DND-41 (cell line): ENCODE measurements at regions not wholly inside any gene's neighbourhood (a gene's known extent, or its start where the extent isn't known, plus 50 kb on each side); places are given as distances from the start of the nearest gene placed in this dataset.

Experiments used
- ATAC-seq: fragments of 200-7000 bp; cut with Tn5 transposase; 3 replicates; pipeline ENCODE4 v1.9.1; 2021; ENCODE audit warnings: low read depth; ENCODE audit not compliant: insufficient read depth
- DNase-seq: peaks from one replicate; pipeline ENCODE4 v3.0.0-alpha.2; 2020
- H2AFZ ChIP-seq: 2 replicates; pipeline ENCODE4 v1.6.0; 2012; ENCODE audit warnings: low read depth, low read length
- H3K27ac ChIP-seq: 2 replicates; pipeline ENCODE4 v1.5.1; 2012; ENCODE audit warnings: low read length, inconsistent platforms
- H3K27me3 ChIP-seq: fragments of 200-600 bp; sonication (generic); 2 replicates; pipeline ENCODE4 v1.6.0; 2012; ENCODE audit warnings: low read length, mild to moderate bottlenecking, inconsistent platforms; ENCODE audit not compliant: insufficient read depth, poor library complexity
- H3K36me3 ChIP-seq: 2 replicates; pipeline ENCODE4 v1.5.1; 2012; ENCODE audit warnings: low read length, inconsistent platforms; ENCODE audit not compliant: insufficient read depth
- H3K4me1 ChIP-seq: 2 replicates; pipeline ENCODE4 v1.5.1; 2012; ENCODE audit warnings: mild to moderate bottlenecking, low read length; ENCODE audit not compliant: insufficient read depth
- H3K4me2 ChIP-seq: 2 replicates; pipeline ENCODE4 v1.6.0; 2012; ENCODE audit warnings: mild to moderate bottlenecking, moderate library complexity, low read length, inconsistent platforms; ENCODE audit not compliant: insufficient read depth
- H3K4me3 ChIP-seq, 2 experiments: fragments of 200-600 bp in 1 of 2; shearing (Covaris generic) in 1 of 2; 2 replicates each; pipeline ENCODE4 v1.5.1; 2012 to 2016; ENCODE audit warnings: inconsistent platforms in 2 of 2, low read length in 2 of 2, mild to moderate bottlenecking in 2 of 2, low read depth in 1 of 2, moderate library complexity in 1 of 2
- H3K79me2 ChIP-seq: 2 replicates; pipeline ENCODE4 v1.6.0; 2012; ENCODE audit warnings: low read length, inconsistent platforms; ENCODE audit not compliant: insufficient read depth
- H3K9ac ChIP-seq: 2 replicates; pipeline ENCODE4 v1.6.0; 2012; ENCODE audit warnings: low read depth, mild to moderate bottlenecking, inconsistent platforms, low read length, moderate library complexity
- H3K9me3 ChIP-seq: 2 replicates; pipeline ENCODE4 v1.5.1; 2012; ENCODE audit warnings: low read length, moderate library complexity, mild to moderate bottlenecking, inconsistent platforms; ENCODE audit not compliant: insufficient read depth, severe bottlenecking
- H4K20me1 ChIP-seq: 2 replicates; pipeline ENCODE4 v1.6.0; 2012; ENCODE audit warnings: low read length; ENCODE audit not compliant: insufficient read depth
- CTCF ChIP-seq: IDR thresholded peaks from 2 replicates; pipeline ENCODE4 v1.5.1; 2012; ENCODE audit warnings: borderline replicate concordance, low read length, moderate library complexity, mild to moderate bottlenecking; ENCODE audit not compliant: poor library complexity, severe bottlenecking; ENCODE audit errors: extremely low read depth
- EZH2 ChIP-seq: IDR thresholded peaks from 3 replicates; pipeline ENCODE4 v1.6.1; 2012; ENCODE audit warnings: borderline replicate concordance, low read depth, mild to moderate bottlenecking, moderate library complexity, low read length, inconsistent platforms; ENCODE audit not compliant: severe bottlenecking

- Histone ChIP-seq H4K20me1 (no peaks in the 10 kb centered on the region), H3K36me3 (no peaks in the 10 kb centered on the region), H3K9ac (no peak overlapping the region), H2AFZ (no peak overlapping the region), H3K4me2 (no peak overlapping the region), H3K79me2 (no peaks in the 10 kb centered on the region), H3K27ac (no peak overlapping the region), H3K4me1 (no peaks in the 10 kb centered on the region), H3K27me3 (no peaks in the 10 kb centered on the region), H3K4me3 (no peak overlapping the region), H3K9me3 (no peaks in the 10 kb centered on the region)
- DNase-seq: no peak
- no peak for ATAC-seq
- TF ChIP-seq EZH2: no peak
- TF ChIP-seq CTCF: no peak
These were observed 248.0 kb upstream of the GAS1 start for GRCh38 chr9:87195306-87195705.

- no peak for ATAC-seq
- H3K27me3 ChIP-seq: no peaks in the 10 kb centered on the region
- no peak overlapping the region for H3K27ac ChIP-seq
- no peaks in the 10 kb centered on the region for H3K36me3 ChIP-seq
- H2AFZ ChIP-seq: no peak overlapping the region
- DNase-seq: no peak
- no peak for TF ChIP-seq EZH2
- no peak for TF ChIP-seq CTCF
- no peak overlapping the region for H3K4me2 ChIP-seq
- H3K79me2 ChIP-seq: no peaks in the 10 kb centered on the region
- no peak overlapping the region for H3K4me3 ChIP-seq
- no peak overlapping the region for H3K9ac ChIP-seq
- no peaks in the 10 kb centered on the region for H3K9me3 ChIP-seq
- H4K20me1 ChIP-seq: no peaks in the 10 kb centered on the region
- no peaks in the 10 kb centered on the region for H3K4me1 ChIP-seq
These were observed 250.2 kb upstream of the GAS1 start for GRCh38 chr9:87197349-87198130.

GRCh38 chr9:87198716-87199115, 251.4 kb upstream of the GAS1 start:
- Histone ChIP-seq H3K36me3 (no peaks in the 10 kb centered on the region), H3K27ac (no peak overlapping the region), H3K4me1 (no peaks in the 10 kb centered on the region), H2AFZ (no peak overlapping the region), H3K9me3 (no peaks in the 10 kb centered on the region), H4K20me1 (no peaks in the 10 kb centered on the region), H3K27me3 (no peaks in the 10 kb centered on the region), H3K79me2 (no peaks in the 10 kb centered on the region), H3K4me2 (no peak overlapping the region), H3K4me3 (no peak overlapping the region), H3K9ac (no peak overlapping the region)
- no peak for TF ChIP-seq EZH2
- no peak for TF ChIP-seq CTCF
- ATAC-seq (no peak), DNase-seq (no peak)

- H3K4me3 ChIP-seq: no peak overlapping the region
- no peaks in the 10 kb centered on the region for H3K27me3 ChIP-seq
- no peak overlapping the region for H2AFZ ChIP-seq
- no peak overlapping the region for H3K9ac ChIP-seq
- DNase-seq: no peak
- ATAC-seq: no peak
- H3K79me2 ChIP-seq: no peaks in the 10 kb centered on the region
- H4K20me1 ChIP-seq: no peaks in the 10 kb centered on the region
- no peaks in the 10 kb centered on the region for H3K4me1 ChIP-seq
- no peaks in the 10 kb centered on the region for H3K36me3 ChIP-seq
- H3K4me2 ChIP-seq: no peak overlapping the region
- TF ChIP-seq EZH2 (no peak), CTCF (no peak)
- H3K9me3 ChIP-seq: no peaks in the 10 kb centered on the region
- no peak overlapping the region for H3K27ac ChIP-seq
These were observed 252.0 kb upstream of the GAS1 start for GRCh38 chr9:87199278-87199677.
